Hepatocyte (in vitro differentiated cells): ENCODE measurements at regions not wholly inside any gene's neighbourhood (a gene's known extent, or its start where the extent isn't known, plus 50 kb on each side); places are given as distances from the start of the nearest gene placed in this dataset.

ENCODE experiments used
- DNase-seq: peaks from one replicate; pipeline ENCODE4 v3.0.0-alpha.2; 2016; ENCODE audit warnings: low spot score
- H2AFZ ChIP-seq: fragments of 200-600 bp; sonication (generic); 2 replicates; pipeline ENCODE4 v1.6.0; 2016; ENCODE audit warnings: antibody characterized with exemption, mild to moderate bottlenecking
- H3K27ac ChIP-seq: fragments of 200-600 bp; sonication (generic); 2 replicates; pipeline ENCODE4 v1.5.1; 2016; ENCODE audit warnings: mild to moderate bottlenecking
- H3K27me3 ChIP-seq: fragments of 200-600 bp; sonication (generic); 2 replicates; pipeline ENCODE4 v1.6.1; 2016
- H3K36me3 ChIP-seq: fragments of 200-600 bp; sonication (generic); replicated peaks from 2 replicates; pipeline ENCODE4 v1.5.1; 2016; ENCODE audit warnings: low read depth; ENCODE audit not compliant: insufficient read depth
- H3K4me1 ChIP-seq: fragments of 200-600 bp; sonication (generic); 2 replicates; pipeline ENCODE4 v1.5.1; 2016; ENCODE audit warnings: mild to moderate bottlenecking, moderate library complexity; ENCODE audit not compliant: insufficient read depth
- H3K4me2 ChIP-seq: fragments of 200-600 bp; sonication (generic); 2 replicates; pipeline ENCODE4 v1.6.0; 2016
- H3K4me3 ChIP-seq: fragments of 200-600 bp; sonication (generic); 2 replicates; pipeline ENCODE4 v1.5.1; 2016; ENCODE audit warnings: mild to moderate bottlenecking
- H3K79me2 ChIP-seq: fragments of 200-600 bp; sonication (generic); 2 replicates; pipeline ENCODE4 v1.6.0; 2017; ENCODE audit warnings: mild to moderate bottlenecking
- H3K9me2 ChIP-seq: fragments of 200-600 bp; sonication (generic); replicated peaks from 2 replicates; pipeline ENCODE4 v1.6.0; 2017; ENCODE audit warnings: mild to moderate bottlenecking; ENCODE audit not compliant: insufficient read depth
- H3K9me3 ChIP-seq: fragments of 200-600 bp; sonication (generic); 2 replicates; pipeline ENCODE4 v1.5.1; 2016; ENCODE audit warnings: low read depth, mild to moderate bottlenecking
- H4K20me1 ChIP-seq: fragments of 200-600 bp; sonication (generic); 2 replicates; pipeline ENCODE4 v1.6.0; 2016; ENCODE audit warnings: mild to moderate bottlenecking; ENCODE audit not compliant: insufficient read depth, poor library complexity, severe bottlenecking
- EZH2 ChIP-seq: fragments of 200-600 bp; sonication (generic); IDR thresholded peaks from 2 replicates; pipeline ENCODE4 v1.6.1; 2016; ENCODE audit warnings: antibody characterized with exemption, mild to moderate bottlenecking, borderline replicate concordance
- EZH2phosphoT487 ChIP-seq: fragments of 200-600 bp; sonication (generic); IDR thresholded peaks from one replicate; pipeline ENCODE4 v1.6.1; 2018; ENCODE audit warnings: antibody characterized with exemption, mild to moderate bottlenecking, low read depth, moderate library complexity; ENCODE audit not compliant: unreplicated experiment, severe bottlenecking
- WGBS: methylation state at CpG from one replicate; pipeline ENCODE4 v1.1.6; 2016; ENCODE audit warnings: low lambda C conversion rate; ENCODE audit errors: missing lambda C conversion rate; 5-methylcytosine and 5-hydroxymethylcytosine counted together
- TF ChIP-seq, protein P1 (sequence below): fragments of 200-600 bp; sonication (generic); IDR thresholded peaks from 2 replicates; pipeline ENCODE4 v1.5.1; 2016; ENCODE audit warnings: antibody characterized with exemption, mild to moderate bottlenecking; ENCODE audit not compliant: poor library complexity

DNA sequence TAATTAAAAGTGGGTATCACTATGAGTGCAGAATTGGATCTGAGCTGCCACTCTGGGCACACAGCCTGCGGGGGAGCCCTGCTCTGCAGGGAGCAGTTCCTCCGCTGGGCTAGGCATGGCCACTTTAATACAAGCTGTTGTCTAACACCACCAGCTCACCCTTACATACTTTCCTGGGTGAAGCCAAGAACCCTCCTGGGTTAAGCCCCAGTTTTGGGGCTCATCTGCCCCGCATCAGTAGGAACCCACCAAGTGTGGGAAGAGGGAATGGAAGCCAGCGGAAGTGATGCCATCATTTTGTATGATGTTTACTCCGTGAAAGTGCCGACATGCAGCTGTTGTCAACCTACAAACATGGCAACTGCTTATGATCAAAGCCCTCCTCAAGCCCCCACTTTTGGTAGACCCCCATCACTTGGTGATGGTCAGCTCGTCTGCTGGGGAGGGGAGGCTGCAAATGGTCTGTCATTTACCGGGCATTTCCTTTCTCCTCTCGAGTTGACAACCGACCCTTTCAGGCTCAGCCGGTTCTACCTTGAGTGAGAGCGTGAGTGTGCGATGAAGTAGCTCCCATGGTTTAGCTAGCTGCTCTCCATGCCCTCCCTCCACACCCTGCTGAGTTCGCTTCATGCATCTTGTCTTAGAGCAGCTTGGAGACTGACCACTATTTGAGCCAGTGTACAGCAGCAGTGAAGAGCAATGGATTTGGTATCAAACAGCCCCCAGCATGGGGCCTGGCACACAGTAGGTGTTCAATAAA is 95.3 kb upstream of the IER5L start:
- Histone ChIP-seq H3K79me2 (no peaks in the 10 kb centered on the region), H3K27me3 (no peaks in the 10 kb centered on the region), H3K27ac (no peak overlapping the region), H3K9me2 (no peaks in the 10 kb centered on the region), H3K9me3 (no peaks in the 10 kb centered on the region), H3K4me1 (no peaks in the 10 kb centered on the region), H2AFZ (no peak overlapping the region), H3K4me3 (no peak overlapping the region), H4K20me1 (no peaks in the 10 kb centered on the region), H3K4me2 (no peak overlapping the region), H3K36me3 (no peaks in the 10 kb centered on the region)
- 93% methylated on average over 14 of the region's 14 CpGs for WGBS
- DNase-seq: no peak
- TF ChIP-seq EZH2phosphoT487 (no peak), EZH2 (no peak)
- TF ChIP-seq, protein P1, sequence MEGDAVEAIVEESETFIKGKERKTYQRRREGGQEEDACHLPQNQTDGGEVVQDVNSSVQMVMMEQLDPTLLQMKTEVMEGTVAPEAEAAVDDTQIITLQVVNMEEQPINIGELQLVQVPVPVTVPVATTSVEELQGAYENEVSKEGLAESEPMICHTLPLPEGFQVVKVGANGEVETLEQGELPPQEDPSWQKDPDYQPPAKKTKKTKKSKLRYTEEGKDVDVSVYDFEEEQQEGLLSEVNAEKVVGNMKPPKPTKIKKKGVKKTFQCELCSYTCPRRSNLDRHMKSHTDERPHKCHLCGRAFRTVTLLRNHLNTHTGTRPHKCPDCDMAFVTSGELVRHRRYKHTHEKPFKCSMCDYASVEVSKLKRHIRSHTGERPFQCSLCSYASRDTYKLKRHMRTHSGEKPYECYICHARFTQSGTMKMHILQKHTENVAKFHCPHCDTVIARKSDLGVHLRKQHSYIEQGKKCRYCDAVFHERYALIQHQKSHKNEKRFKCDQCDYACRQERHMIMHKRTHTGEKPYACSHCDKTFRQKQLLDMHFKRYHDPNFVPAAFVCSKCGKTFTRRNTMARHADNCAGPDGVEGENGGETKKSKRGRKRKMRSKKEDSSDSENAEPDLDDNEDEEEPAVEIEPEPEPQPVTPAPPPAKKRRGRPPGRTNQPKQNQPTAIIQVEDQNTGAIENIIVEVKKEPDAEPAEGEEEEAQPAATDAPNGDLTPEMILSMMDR: no peak

DNA sequence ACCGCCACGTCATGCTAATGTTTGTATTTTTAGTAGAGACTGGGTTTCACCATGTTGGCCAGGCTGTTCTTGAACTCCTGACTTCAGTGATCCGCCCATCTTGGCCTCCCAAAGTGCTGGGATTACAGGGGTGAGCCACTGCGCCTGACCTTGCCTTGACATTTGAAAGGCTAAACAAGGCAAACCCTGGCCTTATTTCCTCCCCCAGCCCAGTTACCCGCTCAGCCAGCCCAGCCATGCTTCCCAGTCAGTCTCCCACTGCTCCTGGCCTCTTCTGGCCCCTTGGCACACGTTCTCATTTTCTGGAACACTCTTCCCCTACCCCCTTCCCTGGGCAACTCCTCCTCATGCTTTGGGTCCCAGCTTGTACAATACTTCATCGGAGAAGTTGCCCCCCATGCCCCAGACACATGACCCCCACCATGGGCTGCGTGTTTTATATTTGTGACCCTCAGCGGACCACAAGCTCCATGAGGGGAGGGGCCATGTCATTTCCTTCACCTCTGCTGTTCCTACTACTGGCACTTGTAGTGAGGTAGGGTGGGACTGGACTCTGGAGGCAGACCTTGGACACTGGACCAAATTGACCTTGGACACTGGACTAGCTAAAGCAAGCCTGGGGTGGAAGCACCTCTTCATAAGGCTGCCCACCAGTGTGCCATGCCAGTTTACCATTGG is 94.4 kb upstream of the IER5L start:
- H3K36me3 ChIP-seq: no peaks in the 10 kb centered on the region
- H3K79me2 ChIP-seq: no peaks in the 10 kb centered on the region
- 94% methylated on average over 9 of the region's 9 CpGs for WGBS
- no peaks in the 10 kb centered on the region for H3K27me3 ChIP-seq
- TF ChIP-seq, protein P1: no peak
- no peak for TF ChIP-seq EZH2
- TF ChIP-seq EZH2phosphoT487: no peak
- no peak for DNase-seq
- no peaks in the 10 kb centered on the region for H3K9me3 ChIP-seq
- no peaks in the 10 kb centered on the region for H3K4me1 ChIP-seq
- no peaks in the 10 kb centered on the region for H4K20me1 ChIP-seq
- H2AFZ ChIP-seq: no peak overlapping the region
- no peak overlapping the region for H3K27ac ChIP-seq
- H3K9me2 ChIP-seq: no peaks in the 10 kb centered on the region
- no peak overlapping the region for H3K4me2 ChIP-seq
- H3K4me3 ChIP-seq: no peak overlapping the region

DNA sequence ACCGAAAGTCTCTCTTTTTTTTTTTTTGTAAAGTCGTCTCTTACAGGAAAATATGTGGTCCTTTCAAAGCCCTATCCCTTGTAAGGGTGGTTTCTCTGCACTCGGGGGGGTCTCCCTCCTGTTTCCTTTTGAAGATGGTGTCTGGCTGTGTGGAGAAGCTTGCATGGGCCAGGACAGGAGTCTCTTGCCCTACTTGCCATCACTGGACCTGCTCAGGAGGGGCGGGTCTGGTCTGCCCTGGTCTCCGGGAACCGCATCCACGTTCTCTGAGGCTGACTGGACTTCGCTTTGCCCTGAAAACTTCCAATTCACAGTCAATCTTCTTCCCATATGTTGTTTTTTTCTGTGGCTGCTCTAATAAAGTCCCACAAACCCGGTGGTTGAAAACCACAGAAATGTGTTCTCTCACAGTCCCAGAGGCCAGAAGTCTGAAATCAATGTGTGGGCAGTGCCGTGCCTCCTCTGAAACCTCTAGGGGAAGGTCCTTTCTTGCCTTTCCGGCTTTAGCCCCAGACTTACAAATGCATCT is 92.9 kb upstream of the IER5L start:
- Histone ChIP-seq H3K79me2 (no peaks in the 10 kb centered on the region), H2AFZ (no peak overlapping the region), H3K27ac (no peak overlapping the region), H3K27me3 (no peaks in the 10 kb centered on the region), H3K4me2 (no peak overlapping the region), H3K36me3 (no peaks in the 10 kb centered on the region), H3K9me3 (no peaks in the 10 kb centered on the region), H3K4me3 (no peak overlapping the region), H4K20me1 (no peaks in the 10 kb centered on the region), H3K9me2 (no peaks in the 10 kb centered on the region), H3K4me1 (no peaks in the 10 kb centered on the region)
- no peak for DNase-seq
- whole genome bisulfite sequencing: 69% methylated on average over 11 of the region's 11 CpGs
- no peak for TF ChIP-seq EZH2
- TF ChIP-seq, protein P1: no peak
- TF ChIP-seq EZH2phosphoT487: no peak
